Activated naive CD4-positive, alpha-beta T cell treated with anti-CD3 and anti-CD28 coated beads, Interleukin-2, amount 50 U/mL, for 16 hours (primary cell): ENCODE measurements at regions not wholly inside any gene's neighbourhood (a gene's known extent, or its start where the extent isn't known, plus 50 kb on each side); places are given as distances from the start of the nearest gene placed in this dataset.
"Not testable (repeated sequence)": the region's sequence is repeated elsewhere in the genome, so short reads cannot be mapped to it uniquely, and the experiment has no call there.

ENCODE experiments used
- DNase-seq: peaks from one replicate; pipeline ENCODE4 v3.0.0-alpha.2; 2020

- DNase-seq, result no peak
Measured at GRCh38 chr5:90051756-90052155, 357.8 kb downstream of the CETN3 start.

DNA sequence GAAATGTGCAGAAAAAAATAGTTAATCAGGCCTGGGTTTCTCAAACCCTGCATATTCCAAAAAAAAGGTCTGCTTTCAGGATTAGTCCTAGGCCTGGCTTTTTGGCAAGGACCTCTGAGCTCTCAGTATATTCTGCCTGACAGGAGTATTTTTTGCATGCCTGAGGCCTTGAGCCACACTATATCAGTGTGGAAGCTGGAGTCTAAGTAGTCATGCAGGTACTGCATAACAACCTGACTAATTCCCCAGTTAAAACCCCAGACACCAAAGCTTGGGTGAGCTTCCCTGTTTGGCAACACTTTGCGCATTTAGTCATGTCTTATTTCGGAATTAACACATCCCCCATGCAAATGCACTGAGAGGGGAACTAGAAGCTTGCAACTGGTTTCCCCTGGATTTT lies 359.5 kb downstream of the CETN3 start:
- DNase-seq, result no peak

DNA sequence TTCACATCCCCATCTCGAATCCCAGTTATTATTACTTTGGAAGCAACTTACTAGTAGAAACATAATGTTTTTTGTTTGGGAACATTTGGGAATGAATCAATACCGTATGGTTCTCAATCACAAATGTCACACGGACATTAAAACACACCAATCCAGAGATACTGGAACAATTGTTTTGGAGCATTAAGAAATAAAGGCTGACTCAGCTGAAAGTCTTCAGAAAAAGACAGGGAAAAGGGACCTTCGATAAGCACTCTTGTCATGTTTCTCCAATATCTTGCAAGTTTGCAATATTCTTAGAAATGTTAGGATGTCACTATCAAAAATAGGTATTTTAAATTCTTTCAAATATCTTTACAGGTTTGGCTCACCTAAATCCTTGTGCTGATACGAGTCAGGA lies 362.4 kb downstream of the CETN3 start:
- no peak for DNase-seq

DNA sequence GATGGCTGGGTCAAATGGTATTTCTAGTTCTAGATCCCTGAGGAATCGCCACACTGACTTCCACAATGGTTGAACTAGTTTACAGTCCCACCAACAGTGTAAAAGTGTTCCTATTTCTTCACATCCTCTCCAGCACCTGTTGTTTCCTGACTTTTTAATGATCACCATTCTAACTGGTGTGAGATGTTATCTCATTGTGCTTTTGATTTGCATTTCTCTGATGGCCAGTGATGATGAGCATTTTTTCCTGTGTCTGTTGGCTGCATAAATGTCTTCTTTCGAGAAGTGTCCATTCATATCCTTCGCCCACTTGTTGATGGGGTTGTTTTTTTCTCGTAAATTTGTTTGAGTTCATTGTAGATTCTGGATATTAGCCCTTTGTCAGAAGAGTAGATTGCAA lies 369.5 kb downstream of the CETN3 start:
- DNase-seq, result not testable (repeated sequence)

GRCh38 chr5:90037646-90038045 lies 371.9 kb downstream of the CETN3 start:
- DNase-seq, result no peak

GRCh38 chr5:90022711-90023053 lies 386.9 kb downstream of the CETN3 start:
- DNase-seq, result no peak

DNA sequence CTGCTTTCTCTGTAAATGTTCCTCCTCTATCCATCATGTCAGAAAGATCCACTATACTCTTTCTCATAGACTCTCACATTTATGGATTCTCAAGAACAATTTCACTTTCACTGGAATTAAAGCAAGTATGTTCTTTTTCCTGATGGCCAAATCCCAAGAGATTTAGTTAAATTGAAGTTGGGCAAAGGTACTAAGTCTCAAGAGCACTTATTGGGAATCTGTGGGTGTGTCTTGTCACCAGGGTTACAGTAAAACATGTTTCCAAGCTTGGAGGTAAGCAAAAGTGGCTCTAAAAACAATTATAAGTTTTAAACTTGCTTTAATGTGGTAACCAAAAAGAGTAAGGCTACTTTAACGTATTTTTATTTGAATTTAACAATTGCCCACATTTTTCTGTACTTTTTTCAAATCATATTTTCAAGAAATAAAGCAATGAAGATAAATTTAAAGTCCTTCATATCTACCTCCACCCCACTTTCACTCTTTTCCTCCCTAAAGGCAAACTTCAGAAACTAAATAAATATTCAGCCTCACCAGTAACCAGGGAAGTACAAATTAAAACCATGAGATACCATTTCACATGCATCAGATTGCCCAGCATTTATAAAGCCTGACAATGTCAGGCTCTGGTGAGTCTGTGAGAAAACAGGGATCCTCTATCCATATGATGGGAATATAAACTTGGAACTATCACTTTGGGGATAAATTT lies 387.4 kb downstream of the CETN3 start:
- no peak for DNase-seq

GRCh38 chr5:90020575-90021538 lies 388.7 kb downstream of the CETN3 start:
- DNase-seq, result no peak

DNA sequence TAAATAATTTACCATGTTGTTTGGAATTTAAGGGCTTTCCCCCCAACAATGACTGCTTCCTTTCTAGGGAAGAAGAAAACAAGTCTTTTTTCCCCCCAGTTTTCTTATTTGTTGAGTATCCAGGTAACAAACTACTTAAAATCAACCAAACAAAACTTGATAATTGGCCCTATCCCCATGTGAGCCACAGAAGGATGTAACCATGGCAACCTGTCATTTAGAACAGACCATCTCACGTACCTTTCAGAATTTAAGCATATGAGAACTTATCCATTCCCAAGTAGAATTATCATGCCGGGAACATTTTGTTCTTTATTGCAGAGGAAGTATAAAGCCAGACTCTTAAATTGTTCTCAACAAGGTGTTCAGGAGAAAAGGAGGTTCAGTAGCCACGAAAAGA lies 392.3 kb downstream of the CETN3 start:
- no peak for DNase-seq

DNA sequence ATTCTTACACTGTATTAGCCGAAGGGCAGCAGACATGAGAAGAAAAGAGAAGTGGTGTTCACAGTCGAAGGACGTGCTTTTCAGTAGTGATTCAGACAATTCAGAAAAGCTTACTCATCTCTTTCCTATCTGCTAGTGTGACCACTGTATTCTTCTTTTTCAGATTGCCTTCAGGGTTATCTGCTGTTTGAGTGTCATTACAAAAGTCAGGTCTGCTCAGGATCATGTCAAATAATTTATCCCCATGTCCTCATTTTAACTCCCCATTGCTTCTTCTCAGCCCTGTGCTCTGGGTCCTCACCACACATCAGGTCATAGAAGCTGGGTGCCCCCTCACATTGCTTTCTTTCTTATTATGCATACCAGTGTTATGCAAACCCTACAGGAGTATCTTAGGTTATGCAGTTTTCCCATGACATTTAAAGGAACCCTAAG lies 394.0 kb downstream of the CETN3 start:
- DNase-seq, result no peak

DNA sequence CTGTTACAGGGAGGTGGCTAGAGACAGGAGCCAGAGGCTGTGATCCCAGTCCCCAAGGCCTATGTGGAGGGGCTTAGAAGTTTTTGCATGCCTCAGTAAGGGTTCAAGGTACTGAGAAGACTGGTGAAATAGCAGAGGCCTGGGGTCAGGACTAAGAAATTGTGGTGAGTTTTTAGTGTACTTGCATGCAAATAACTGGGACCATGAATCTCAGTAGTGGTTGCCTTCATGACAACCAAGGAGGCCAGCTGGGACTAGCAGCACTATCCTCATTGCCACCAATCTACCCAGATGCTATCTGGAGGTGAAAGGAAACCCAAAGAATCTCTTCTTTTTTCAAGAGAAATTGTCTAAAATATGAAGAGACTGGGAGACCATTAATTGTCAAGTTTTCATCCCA lies 395.1 kb downstream of the CETN3 start:
- no peak for DNase-seq

GRCh38 chr5:90000351-90000750 lies 409.2 kb downstream of the CETN3 start:
- no peak for DNase-seq

GRCh38 chr5:89998519-89999305 lies 410.8 kb downstream of the CETN3 start:
- no peak for DNase-seq

- no peak for DNase-seq
Measured at GRCh38 chr5:89996890-89997289, 412.7 kb downstream of the CETN3 start.

- no peak for DNase-seq
Measured at GRCh38 chr5:89996335-89996734, 413.2 kb downstream of the CETN3 start.

DNA sequence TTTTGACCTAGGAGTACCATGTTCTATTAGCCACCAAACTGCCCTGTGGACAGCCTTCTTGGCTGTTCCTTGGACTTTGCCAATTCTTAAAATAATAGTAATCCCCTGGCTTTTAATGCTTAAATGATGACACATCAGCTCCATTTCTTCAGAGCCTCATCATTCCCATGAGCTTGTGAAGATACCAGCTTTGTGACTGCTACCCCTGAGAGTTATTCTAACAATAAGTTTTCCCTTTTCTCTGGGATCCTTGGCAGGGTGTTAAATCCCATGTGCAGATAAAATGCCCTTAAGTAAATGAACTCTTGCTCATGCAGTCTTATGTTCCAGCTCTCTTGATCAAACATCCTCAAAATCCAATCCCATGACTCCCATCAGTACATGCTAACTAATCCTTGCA lies 415.3 kb downstream of the CETN3 start:
- no peak for DNase-seq

DNA sequence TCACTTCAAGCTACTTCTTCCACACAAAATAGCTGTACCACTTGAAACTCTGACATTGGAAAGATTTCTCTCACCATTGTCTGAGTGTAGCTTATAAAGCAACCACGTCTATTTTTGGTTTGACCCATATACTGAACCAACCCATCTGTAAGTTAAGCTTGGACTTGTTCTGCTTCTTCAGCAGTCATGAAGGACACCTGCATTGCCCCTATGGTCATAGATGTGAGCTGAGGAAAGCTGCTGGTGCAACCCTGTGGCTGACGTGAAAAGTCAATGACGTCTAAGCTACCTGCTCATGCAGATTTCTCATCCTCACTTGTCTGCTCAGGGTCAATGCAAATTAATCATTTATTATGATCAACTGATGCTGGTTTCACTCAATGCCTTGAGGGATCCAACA lies 417.4 kb downstream of the CETN3 start:
- DNase-seq, result no peak

DNA sequence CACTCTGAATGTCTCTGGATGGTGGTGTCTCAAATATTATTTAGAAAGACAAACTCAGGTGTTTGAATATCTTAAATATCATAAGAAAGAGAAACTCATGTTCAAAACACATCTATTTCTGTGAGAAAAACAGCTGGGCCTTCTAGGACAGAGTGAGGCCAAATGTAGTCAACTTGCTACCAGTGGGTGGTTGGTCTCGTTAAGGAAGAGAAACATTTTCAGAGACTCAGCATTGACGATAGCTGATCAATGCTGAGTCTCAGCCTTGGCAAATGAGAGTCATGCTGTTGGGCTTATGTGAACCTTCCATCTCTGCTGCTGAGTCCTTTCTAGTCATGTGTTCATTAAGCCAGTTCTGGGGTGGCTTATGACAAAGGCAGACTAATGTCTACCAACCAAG lies 418.0 kb downstream of the CETN3 start:
- no peak for DNase-seq

DNA sequence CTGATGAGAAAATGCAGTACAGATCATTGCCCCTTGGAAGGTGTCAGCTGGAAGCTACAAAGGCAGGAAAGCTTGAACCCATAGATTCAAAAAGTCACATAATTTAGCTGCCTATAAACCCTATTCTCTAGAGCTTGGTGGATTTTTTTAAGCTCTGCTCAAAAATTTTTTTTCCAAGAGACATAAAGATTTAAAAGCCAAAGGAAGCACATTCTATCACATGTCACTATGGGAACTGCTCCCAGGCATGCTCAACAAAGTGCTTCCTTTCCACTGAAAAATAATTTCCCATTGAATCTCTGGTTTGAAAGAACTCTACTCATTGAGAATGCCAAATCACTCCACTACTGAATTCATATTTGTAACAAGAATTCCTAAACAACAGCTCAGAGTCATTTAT lies 419.8 kb downstream of the CETN3 start:
- DNase-seq, result no peak

DNA sequence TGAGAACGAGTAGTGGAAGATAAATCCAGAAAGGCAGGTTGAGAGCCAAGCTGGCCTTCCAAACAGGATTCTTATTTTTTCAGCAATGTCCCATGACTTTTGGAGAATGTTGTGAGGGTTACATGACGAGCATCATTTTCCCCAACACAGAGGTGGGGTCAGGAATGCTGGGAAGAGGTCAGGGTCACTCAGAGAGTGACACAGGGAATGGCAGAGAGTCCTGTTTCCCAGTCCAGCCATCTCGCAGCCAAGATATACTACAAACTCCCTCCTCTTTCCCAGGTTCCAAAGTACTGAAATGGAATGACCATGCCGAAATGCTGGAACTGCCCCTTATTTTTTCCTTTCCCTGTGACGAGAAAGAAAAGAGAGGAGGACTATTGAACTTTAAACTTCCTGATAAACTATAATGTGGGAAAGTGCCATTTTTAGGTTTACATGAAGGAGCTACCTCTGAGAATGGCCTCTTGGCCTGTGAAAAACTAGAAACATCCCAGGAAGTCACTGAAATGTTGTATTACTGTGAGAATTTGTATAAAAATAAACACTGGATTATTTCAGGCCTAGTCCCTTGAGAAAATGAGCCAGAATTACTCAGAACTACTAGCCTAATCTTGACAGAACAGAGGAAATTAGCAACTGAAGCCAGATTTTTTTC lies 420.4 kb downstream of the CETN3 start:
- DNase-seq, result no peak

DNA sequence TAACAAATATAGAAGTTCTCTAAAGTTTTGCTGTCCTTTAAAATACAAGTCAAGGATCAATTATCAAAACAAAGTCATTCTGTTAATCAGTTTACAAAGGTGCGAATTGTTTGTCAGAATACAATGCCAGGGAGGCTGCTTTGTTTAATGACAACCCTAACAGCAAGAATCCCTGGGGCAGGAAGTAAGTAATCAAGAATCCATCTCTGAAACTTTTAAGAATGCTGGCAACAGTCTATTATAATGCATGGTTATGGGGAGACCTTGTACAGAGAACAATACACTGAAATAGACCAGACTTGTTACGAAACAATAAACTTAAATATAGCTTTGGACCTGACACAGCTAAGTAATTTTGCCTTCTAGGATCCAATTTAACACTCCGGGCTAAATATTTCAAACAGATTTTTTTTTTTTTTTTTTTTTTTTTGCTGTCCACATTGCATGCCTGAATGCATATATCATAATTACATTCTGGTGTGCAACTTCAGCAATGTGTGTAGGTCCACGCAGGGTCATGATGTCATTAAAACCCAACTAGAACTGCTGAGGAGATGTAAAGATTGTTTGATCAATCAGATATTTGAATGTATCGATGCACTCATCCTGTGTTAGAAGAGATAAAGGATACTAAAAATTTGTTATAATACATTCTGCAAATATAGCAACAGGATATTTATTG lies 421.3 kb downstream of the CETN3 start:
- no peak for DNase-seq

- DNase-seq, result no peak
Measured at GRCh38 chr5:89983216-89983615, 426.3 kb downstream of the CETN3 start.
